ENCODE measurements at regions not wholly inside any gene's neighbourhood (a gene's known extent, or its start where the extent isn't known, plus 50 kb on each side); places are given as distances from the start of the nearest gene placed in this dataset.
"Not testable (repeated sequence)": the region's sequence is repeated elsewhere in the genome, so short reads cannot be mapped to it uniquely, and the experiment has no call there.

DNA sequence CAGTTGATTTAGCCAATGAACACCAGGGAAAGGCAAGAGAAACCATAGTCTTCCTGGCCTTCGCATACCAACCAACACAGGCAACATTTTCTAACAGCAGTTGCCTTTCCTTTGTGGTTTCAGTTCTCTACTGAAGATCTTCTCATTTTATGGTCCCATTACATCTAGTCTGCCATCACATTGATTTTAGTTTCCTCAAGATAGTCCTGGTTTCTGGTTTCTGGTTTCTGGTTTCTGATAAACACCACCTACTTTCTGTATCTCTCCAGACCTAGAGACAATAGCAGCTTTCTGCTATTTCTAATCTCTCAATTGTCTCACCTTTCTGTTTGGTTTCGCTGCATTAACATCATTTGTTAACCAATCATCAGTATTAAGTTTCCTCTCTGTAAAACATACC lies 646.3 kb upstream of the SPANXN1 start:
- no peak for DNase-seq
- no peaks in the 10 kb centered on the region for H3K27me3 ChIP-seq
- WGBS, 2 donors = 91 to 95% methylated on average over 2 of the region's 2 CpGs
- TF ChIP-seq, protein P1, sequence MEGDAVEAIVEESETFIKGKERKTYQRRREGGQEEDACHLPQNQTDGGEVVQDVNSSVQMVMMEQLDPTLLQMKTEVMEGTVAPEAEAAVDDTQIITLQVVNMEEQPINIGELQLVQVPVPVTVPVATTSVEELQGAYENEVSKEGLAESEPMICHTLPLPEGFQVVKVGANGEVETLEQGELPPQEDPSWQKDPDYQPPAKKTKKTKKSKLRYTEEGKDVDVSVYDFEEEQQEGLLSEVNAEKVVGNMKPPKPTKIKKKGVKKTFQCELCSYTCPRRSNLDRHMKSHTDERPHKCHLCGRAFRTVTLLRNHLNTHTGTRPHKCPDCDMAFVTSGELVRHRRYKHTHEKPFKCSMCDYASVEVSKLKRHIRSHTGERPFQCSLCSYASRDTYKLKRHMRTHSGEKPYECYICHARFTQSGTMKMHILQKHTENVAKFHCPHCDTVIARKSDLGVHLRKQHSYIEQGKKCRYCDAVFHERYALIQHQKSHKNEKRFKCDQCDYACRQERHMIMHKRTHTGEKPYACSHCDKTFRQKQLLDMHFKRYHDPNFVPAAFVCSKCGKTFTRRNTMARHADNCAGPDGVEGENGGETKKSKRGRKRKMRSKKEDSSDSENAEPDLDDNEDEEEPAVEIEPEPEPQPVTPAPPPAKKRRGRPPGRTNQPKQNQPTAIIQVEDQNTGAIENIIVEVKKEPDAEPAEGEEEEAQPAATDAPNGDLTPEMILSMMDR (IDR thresholded peaks at IDR 0.05) = no peak
- TF ChIP-seq POLR2A (IDR thresholded peaks at IDR 0.05) = no peak
- intact Hi-C loops (cut with DNase I) = no loop called here
- H3K4me1 ChIP-seq = no peaks in the 10 kb centered on the region
- H3K27ac ChIP-seq = no peak overlapping the region
- no peaks in the 10 kb centered on the region for H3K36me3 ChIP-seq
- no peaks in the 10 kb centered on the region for H3K9me3 ChIP-seq
- H3K4me3 ChIP-seq (replicated peaks in 1 of 3) = no peak overlapping the region

DNA sequence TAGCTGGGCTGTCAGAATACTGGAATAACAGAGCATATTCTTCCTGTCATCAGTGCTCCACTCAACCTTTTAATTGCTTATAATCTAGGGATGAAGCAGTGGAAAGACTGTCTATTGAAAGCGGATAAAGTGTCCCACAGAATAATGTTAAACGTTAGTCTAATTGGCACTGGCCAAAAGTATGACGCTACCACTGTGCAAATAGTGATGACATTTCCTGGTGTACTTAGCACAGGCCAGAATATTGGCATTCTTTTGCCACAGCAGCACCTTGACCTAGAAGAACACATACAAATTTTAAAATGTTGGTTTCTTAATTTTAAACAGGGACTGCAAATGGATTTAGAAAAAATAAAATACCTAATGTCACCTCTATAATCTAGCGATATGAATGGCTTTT lies 635.2 kb upstream of the SPANXN1 start:
- WGBS, 2 donors = 64 to 88% methylated on average over 4 of the region's 4 CpGs

DNA sequence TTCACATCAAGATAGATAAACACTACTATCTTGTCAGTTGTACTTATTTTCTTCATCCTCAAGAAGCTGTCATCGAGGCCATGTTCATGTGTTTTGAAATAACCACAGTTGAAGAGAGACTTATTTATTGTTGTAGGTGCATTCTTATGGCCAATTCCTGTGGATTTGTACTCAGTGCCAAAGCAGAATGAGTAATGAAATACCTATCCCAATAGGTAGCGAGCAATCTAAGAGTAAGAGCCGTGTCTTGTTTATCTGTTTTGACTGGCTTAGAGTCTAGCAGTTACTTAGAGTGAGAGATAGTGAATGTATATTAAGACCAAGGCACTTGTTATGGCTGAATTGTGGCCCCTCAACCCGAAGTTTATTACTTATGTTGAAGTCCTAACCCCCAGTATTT lies 631.0 kb upstream of the SPANXN1 start:
- TF ChIP-seq POLR2A (IDR thresholded peaks at IDR 0.05) = no peak
- TF ChIP-seq, protein P1 (IDR thresholded peaks at IDR 0.05) = no peak
- H3K27ac ChIP-seq = no peak overlapping the region
- H3K27me3 ChIP-seq = no peaks in the 10 kb centered on the region
- no peak for DNase-seq
- no peaks in the 10 kb centered on the region for H3K36me3 ChIP-seq
- intact Hi-C loops (cut with DNase I) = no loop called here
- WGBS, 2 donors = 78 to 82% methylated on average over 4 of the region's 4 CpGs
- no peaks in the 10 kb centered on the region for H3K9me3 ChIP-seq
- H3K4me1 ChIP-seq = no peaks in the 10 kb centered on the region
- H3K4me3 ChIP-seq (replicated peaks in 1 of 3) = no peak overlapping the region

More for the DNA sequence above, 635.2 kb upstream of the SPANXN1 start:
- TF ChIP-seq, protein P1 (IDR thresholded peaks at IDR 0.05) = no peak
- no peak for TF ChIP-seq POLR2A (IDR thresholded peaks at IDR 0.05)
- Histone ChIP-seq H3K9me3 (no peaks in the 10 kb centered on the region), H3K27me3 (no peaks in the 10 kb centered on the region), H3K27ac (no peak overlapping the region), H3K4me1 (no peaks in the 10 kb centered on the region), H3K36me3 (no peaks in the 10 kb centered on the region), H3K4me3 (replicated peaks in 1 of 3) (no peak overlapping the region)
- no peak for DNase-seq
- intact Hi-C loops (cut with DNase I) = no loop called here

DNA sequence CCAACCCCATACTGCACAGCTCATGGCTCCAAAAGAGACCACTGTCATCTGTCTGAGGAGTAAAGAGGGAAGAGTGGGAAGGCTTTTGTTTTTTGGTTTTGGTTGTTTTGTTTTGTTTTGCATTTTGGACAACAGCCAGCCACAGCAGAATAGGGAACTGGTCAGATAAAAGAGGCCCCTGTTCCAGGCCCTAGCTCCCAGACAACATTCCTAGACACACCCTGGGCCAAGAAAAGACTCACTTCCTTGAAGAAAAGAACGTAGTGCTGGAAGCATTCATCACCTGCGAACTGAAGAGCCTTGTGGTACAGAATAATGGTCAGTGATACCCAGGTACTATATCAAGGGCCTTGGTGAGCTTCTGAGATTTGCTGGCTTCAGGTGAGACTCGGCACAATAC lies 619.4 kb upstream of the SPANXN1 start:
- no peaks in the 10 kb centered on the region for H3K9me3 ChIP-seq
- H3K27ac ChIP-seq = no peak overlapping the region
- no peak overlapping the region for H3K4me3 ChIP-seq (replicated peaks in 1 of 3)
- H3K4me1 ChIP-seq = no peaks in the 10 kb centered on the region
- no peak for TF ChIP-seq POLR2A (IDR thresholded peaks at IDR 0.05)
- TF ChIP-seq, protein P1 (IDR thresholded peaks at IDR 0.05) = no peak
- H3K36me3 ChIP-seq = no peaks in the 10 kb centered on the region
- WGBS, 2 donors = 43 to 78% methylated on average over 3 of the region's 3 CpGs
- DNase-seq = no peak
- intact Hi-C loops (cut with DNase I) = no loop called here
- no peaks in the 10 kb centered on the region for H3K27me3 ChIP-seq

DNA sequence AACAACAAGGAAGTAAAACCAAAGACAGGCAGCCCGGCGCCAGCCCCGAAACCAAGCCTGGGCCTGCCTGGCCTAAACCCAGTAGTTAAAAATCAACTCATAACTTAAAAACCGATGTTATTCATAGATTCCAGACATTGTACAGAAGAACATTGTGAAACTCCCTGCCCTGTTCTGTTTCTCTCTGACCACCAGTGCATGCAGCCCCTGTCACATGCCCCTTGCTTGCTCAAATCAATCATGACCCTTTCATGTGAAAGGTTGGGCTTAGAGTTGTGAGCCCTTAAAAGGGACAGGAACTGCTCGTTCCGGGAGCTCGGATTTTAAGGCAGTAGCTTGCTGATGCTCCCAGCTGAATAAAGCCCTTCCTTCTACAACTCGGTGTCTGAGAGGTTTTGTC lies 612.9 kb upstream of the SPANXN1 start:
- H3K4me1 ChIP-seq; H3K36me3 ChIP-seq; intact Hi-C loops (cut with DNase I); H3K9me3 ChIP-seq; H3K4me3 ChIP-seq (replicated peaks in 1 of 3); DNase-seq; H3K27me3 ChIP-seq; H3K27ac ChIP-seq: not testable (repeated sequence)
- WGBS, 2 donors = 82 to 88% methylated on average over 8 of the region's 8 CpGs

DNA sequence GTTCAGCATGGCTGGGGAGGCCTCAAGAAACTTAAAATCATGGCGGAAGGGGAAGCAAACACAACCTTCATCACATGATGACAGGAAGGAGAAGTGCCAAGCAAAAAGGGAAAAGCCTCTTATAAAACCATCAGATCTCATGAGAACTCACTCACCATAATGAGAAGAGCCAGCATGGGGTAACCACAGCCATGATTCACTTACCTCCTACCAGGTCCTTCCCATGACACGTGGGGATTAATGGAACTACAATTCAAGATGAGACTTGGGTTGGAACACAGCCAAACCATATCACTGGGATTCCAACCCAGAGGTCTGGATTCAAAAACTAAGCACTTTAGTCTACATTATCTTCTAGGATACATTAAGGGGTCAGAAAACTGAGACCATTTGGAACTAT lies 609.6 kb upstream of the SPANXN1 start:
- H3K9me3 ChIP-seq = no peaks in the 10 kb centered on the region
- intact Hi-C loops (cut with DNase I) = no loop called here
- H3K27ac ChIP-seq = no peak overlapping the region
- no peaks in the 10 kb centered on the region for H3K27me3 ChIP-seq
- WGBS, 2 donors = 94 to 98% methylated on average over 2 of the region's 2 CpGs
- no peak for TF ChIP-seq POLR2A (IDR thresholded peaks at IDR 0.05)
- TF ChIP-seq, protein P1 (IDR thresholded peaks at IDR 0.05) = no peak
- no peaks in the 10 kb centered on the region for H3K36me3 ChIP-seq
- no peak overlapping the region for H3K4me3 ChIP-seq (replicated peaks in 1 of 3)
- no peaks in the 10 kb centered on the region for H3K4me1 ChIP-seq
- DNase-seq = no peak

All from thyroid gland (tissue), 4 donors.